H9 (cell line): ENCODE measurements at regions not wholly inside any gene's neighbourhood (a gene's known extent, or its start where the extent isn't known, plus 50 kb on each side); places are given as distances from the start of the nearest gene placed in this dataset.

Source experiments
- DNase-seq: peaks from one replicate; pipeline ENCODE4 v3.0.0-alpha.2; 2017
- H2AFZ ChIP-seq: one replicate; pipeline ENCODE4 v1.6.1; 2013; ENCODE audit warnings: mild to moderate bottlenecking, low read length, control low read depth, moderate library complexity
- H2AK5ac ChIP-seq: 2 replicates; pipeline ENCODE4 v1.6.1; 2013; ENCODE audit warnings: low read length, control low read depth, mixed read lengths; ENCODE audit not compliant: insufficient read length
- H2BK120ac ChIP-seq: one replicate; pipeline ENCODE4 v1.6.1; 2013; ENCODE audit warnings: low read depth, mild to moderate bottlenecking, low read length, control low read depth, inconsistent platforms; ENCODE audit not compliant: poor library complexity, severe bottlenecking
- H2BK12ac ChIP-seq: 2 replicates; pipeline ENCODE4 v1.6.1; 2013; ENCODE audit warnings: low read length, control low read depth, mixed read lengths, low read depth; ENCODE audit not compliant: insufficient read length
- H2BK15ac ChIP-seq: 2 replicates; pipeline ENCODE4 v1.6.1; 2013; ENCODE audit warnings: low read depth, low read length, control low read depth
- H2BK20ac ChIP-seq: one replicate; pipeline ENCODE4 v1.6.1; 2013; ENCODE audit warnings: low read depth, mild to moderate bottlenecking, low read length, control low read depth, inconsistent platforms; ENCODE audit not compliant: poor library complexity, severe bottlenecking
- H2BK5ac ChIP-seq: 2 replicates; pipeline ENCODE4 v1.6.1; 2013; ENCODE audit warnings: low read length, control low read depth, mixed read lengths; ENCODE audit not compliant: insufficient read length
- H3K14ac ChIP-seq: 2 replicates; pipeline ENCODE4 v1.6.1; 2013; ENCODE audit warnings: low read length, control low read depth; ENCODE audit not compliant: insufficient read depth
- H3K18ac ChIP-seq: 2 replicates; pipeline ENCODE4 v1.6.1; 2013; ENCODE audit warnings: low read depth, mild to moderate bottlenecking, mixed read lengths, low read length, control low read depth; ENCODE audit not compliant: insufficient read length
- H3K23ac ChIP-seq: 2 replicates; pipeline ENCODE4 v1.6.1; 2013; ENCODE audit warnings: low read length, control low read depth, mixed read lengths, low read depth; ENCODE audit not compliant: insufficient read length
- H3K23me2 ChIP-seq: 2 replicates; pipeline ENCODE4 v1.6.1; 2013; ENCODE audit warnings: low read depth, mild to moderate bottlenecking, mixed read lengths, low read length, control low read depth; ENCODE audit not compliant: insufficient read length, poor library complexity, severe bottlenecking
- H3K27ac ChIP-seq: 2 replicates; pipeline ENCODE4 v1.5.1; 2013; ENCODE audit warnings: low read length, control low read depth, mixed read lengths, low read depth; ENCODE audit not compliant: insufficient read length
- H3K27me3 ChIP-seq: 2 replicates; pipeline ENCODE4 v1.6.1; 2013; ENCODE audit warnings: low read length, control low read depth, inconsistent platforms; ENCODE audit not compliant: insufficient read depth
- H3K4ac ChIP-seq: 2 replicates; pipeline ENCODE4 v1.6.1; 2013; ENCODE audit warnings: low read depth, mild to moderate bottlenecking, control low read depth, inconsistent platforms, low read length, moderate library complexity
- H3K4me1 ChIP-seq: 2 replicates; pipeline ENCODE4 v1.6.1; 2013; ENCODE audit warnings: low read length, control low read depth, inconsistent platforms; ENCODE audit not compliant: insufficient read depth
- H3K4me2 ChIP-seq: 2 replicates; pipeline ENCODE4 v1.6.1; 2013; ENCODE audit warnings: low read length, control low read depth, mixed read lengths; ENCODE audit not compliant: insufficient read length, insufficient read depth
- H3K56ac ChIP-seq: 2 replicates; pipeline ENCODE4 v1.6.1; 2013; ENCODE audit warnings: low read depth, mild to moderate bottlenecking, mixed read lengths, low read length, control low read depth; ENCODE audit not compliant: insufficient read length
- H3K79me1 ChIP-seq: 2 replicates; pipeline ENCODE4 v1.6.1; 2013; ENCODE audit warnings: low read depth, mild to moderate bottlenecking, moderate library complexity, low read length, control low read depth, inconsistent platforms; ENCODE audit not compliant: insufficient read depth, poor library complexity, severe bottlenecking
- H3K79me2 ChIP-seq: 2 replicates; pipeline ENCODE4 v1.6.1; 2013; ENCODE audit warnings: low read length, control low read depth, inconsistent platforms; ENCODE audit not compliant: insufficient read depth
- H3K9ac ChIP-seq: 2 replicates; pipeline ENCODE4 v1.6.1; 2013; ENCODE audit warnings: low read length, control low read depth, mixed read lengths; ENCODE audit not compliant: insufficient read length; ENCODE audit errors: extremely low read depth
- H3K9me3 ChIP-seq: one replicate; pipeline ENCODE4 v1.6.1; 2013; ENCODE audit warnings: low read depth, low read length, inconsistent platforms; ENCODE audit not compliant: control insufficient read depth
- H3T11ph ChIP-seq: one replicate; pipeline ENCODE4 v1.6.1; 2013; ENCODE audit warnings: mild to moderate bottlenecking, low read length, control low read depth, inconsistent platforms
- H4K20me1 ChIP-seq: one replicate; pipeline ENCODE4 v1.6.1; 2013; ENCODE audit not compliant: control insufficient read depth, insufficient read length, insufficient read depth
- H4K5ac ChIP-seq: 2 replicates; pipeline ENCODE4 v1.6.1; 2013; ENCODE audit warnings: low read depth, mild to moderate bottlenecking, mixed read lengths, low read length, control low read depth; ENCODE audit not compliant: insufficient read length
- H4K8ac ChIP-seq: replicated peaks from 2 replicates; pipeline ENCODE4 v1.6.1; 2013; ENCODE audit warnings: low read length, control low read depth, mixed read lengths, low read depth; ENCODE audit not compliant: insufficient read length
- H4K91ac ChIP-seq: 2 replicates; pipeline ENCODE4 v1.6.1; 2013; ENCODE audit warnings: low read depth, mild to moderate bottlenecking, moderate library complexity, mixed read lengths, low read length, control low read depth; ENCODE audit not compliant: insufficient read length
- H3K27ac Mint-ChIP-seq, 3 experiments: 2 replicates in 2 of 3; 3 replicates in 1 of 3; pipeline ENCODE4 v1.8.0; 2020 to 2021; ENCODE audit warnings: mixed read lengths in 3 of 3, mild to moderate bottlenecking in 1 of 3, moderate library complexity in 1 of 3
- H3K27me3 Mint-ChIP-seq: 2 replicates; pipeline ENCODE4 v1.8.0; 2021; ENCODE audit warnings: low read depth, mild to moderate bottlenecking, moderate library complexity, mixed read lengths
- H3K36me3 Mint-ChIP-seq, 3 experiments: 2 replicates in 2 of 3; 3 replicates in 1 of 3; pipeline ENCODE4 v1.8.0; 2020 to 2021; ENCODE audit warnings: low read depth in 3 of 3, mixed read lengths in 3 of 3; ENCODE audit not compliant: insufficient read depth in 1 of 3
- H3K4me1 Mint-ChIP-seq, 2 experiments: 2 replicates each; pipeline ENCODE4 v1.8.0; 2020; ENCODE audit warnings: mixed read lengths in 2 of 2
- H3K4me3 Mint-ChIP-seq, 2 experiments: 2 replicates in 1 of 2; 3 replicates in 1 of 2; pipeline ENCODE4 v1.8.0; 2020 to 2021; ENCODE audit warnings: mild to moderate bottlenecking in 2 of 2, mixed read lengths in 2 of 2, moderate library complexity in 1 of 2
- H3K9me3 Mint-ChIP-seq, 2 experiments: 2 replicates in 1 of 2; 3 replicates in 1 of 2; pipeline ENCODE4 v1.8.0; 2020; ENCODE audit warnings: mild to moderate bottlenecking in 2 of 2, mixed read lengths in 2 of 2, moderate library complexity in 1 of 2
- CTCF ChIP-seq: fragments of 200-600 bp; sonication (generic); conservative IDR thresholded peaks from 3 replicates; pipeline ENCODE4 v1.8.0; 2021; ENCODE audit warnings: antibody characterized with exemption, mild to moderate bottlenecking
- WGBS: extraction: QIAGEN DNeasy Blood & Tissue Kit; methylation state at CpG from one replicate; pipeline ENCODE4 v1.1.7; 2013; ENCODE audit warnings: missing lambda C conversion rate, low lambda C conversion rate, mixed read lengths; ENCODE audit not compliant: insufficient read length; ENCODE audit errors: extremely low coverage; 5-methylcytosine and 5-hydroxymethylcytosine counted together

- Histone ChIP-seq H3K18ac (no peak overlapping the region), H4K5ac (no peak overlapping the region), H3K14ac (no peak overlapping the region), H3K27ac (no peak overlapping the region), H3K4me2 (no peak overlapping the region), H2AFZ (no peak overlapping the region), H2BK20ac (no peak overlapping the region), H3K9ac (no peak overlapping the region), H3K23me2 (no peaks in the 10 kb centered on the region), H2BK12ac (no peak overlapping the region), H3T11ph (no peak overlapping the region), H4K8ac (no peak overlapping the region), H3K4me1 (no peaks in the 10 kb centered on the region), H3K23ac (no peak overlapping the region), H2BK15ac (no peak overlapping the region), H2BK5ac (no peak overlapping the region), H4K91ac (no peak overlapping the region), H3K79me1 (no peaks in the 10 kb centered on the region), H3K27me3 (no peaks in the 10 kb centered on the region), H3K4ac (no peak overlapping the region), H2AK5ac (no peak overlapping the region), H3K9me3 (no peaks in the 10 kb centered on the region), H2BK120ac (no peak overlapping the region), H3K56ac (no peak overlapping the region), H4K20me1 (no peaks in the 10 kb centered on the region), H3K79me2 (no peaks in the 10 kb centered on the region)
- Mint-ChIP-seq H3K9me3 (peaks cover 16 to 23% of the 10 kb centered on the region in 2 experiments), H3K27me3 (peaks cover 9% of the 10 kb centered on the region), H3K36me3 (peaks cover 3 to 9% (median 6%) of the 10 kb centered on the region in 3 experiments; a peak in 6 of 7 replicates), H3K4me3 (no peak overlapping the region), H3K27ac (no peak overlapping the region), H3K4me1 (peaks cover 6 to 10% of the 10 kb centered on the region in 2 experiments)
- DNase-seq: no peak
- no CpG with 5 or more reads among the region's 23 CpGs for WGBS
- no peak for TF ChIP-seq CTCF
These were observed 182.0 kb upstream of the C1orf174 start for GRCh38 chr1:4081806-4082711.
